Neural cell (in vitro differentiated cells): ENCODE measurements at regions not wholly inside any gene's neighbourhood (a gene's known extent, or its start where the extent isn't known, plus 50 kb on each side); places are given as distances from the start of the nearest gene placed in this dataset.

ENCODE experiments used
- CTCF ChIP-seq: fragments of 450-650 bp; IDR thresholded peaks from 2 replicates; pipeline ENCODE4 v1.5.1; 2014; ENCODE audit warnings: antibody characterized with exemption, mild to moderate bottlenecking, moderate library complexity; ENCODE audit not compliant: poor library complexity, severe bottlenecking
- EP300 ChIP-seq: fragments of 450-650 bp; conservative IDR thresholded peaks from 2 replicates; pipeline ENCODE4 v1.6.1; 2014; ENCODE audit warnings: antibody characterized with exemption, mild to moderate bottlenecking, moderate library complexity; ENCODE audit not compliant: poor library complexity, severe bottlenecking
- EZH2 ChIP-seq: fragments of 200-600, 300-800 bp; shearing (Covaris generic), sonication (generic); IDR thresholded peaks from 2 replicates; pipeline ENCODE4 v1.6.1; 2014; ENCODE audit warnings: antibody characterized with exemption, low read length, borderline replicate concordance, mild to moderate bottlenecking; ENCODE audit not compliant: insufficient read depth, poor library complexity, severe bottlenecking
- MXI1 ChIP-seq: fragments of 450-650 bp; conservative IDR thresholded peaks from 2 replicates; pipeline ENCODE4 v1.6.1; 2014; ENCODE audit warnings: antibody characterized with exemption, mild to moderate bottlenecking; ENCODE audit not compliant: poor library complexity, severe bottlenecking
- POLR2AphosphoS5 ChIP-seq: IDR thresholded peaks from 2 replicates; pipeline ENCODE4 v1.6.1; 2012

- TF ChIP-seq EZH2 (no peak), CTCF (no peak), POLR2AphosphoS5 (no peak), MXI1 (no peak), EP300 (no peak)
Measured at GRCh38 chr9:20084125-20084524, 295.3 kb upstream of the SLC24A2 start.
